MM.1S (cell line): ENCODE measurements at regions not wholly inside any gene's neighbourhood (a gene's known extent, or its start where the extent isn't known, plus 50 kb on each side); places are given as distances from the start of the nearest gene placed in this dataset.

Source experiments
- DNase-seq: peaks from one replicate; pipeline ENCODE4 v3.0.0-alpha.2; 2015
- H2AFZ ChIP-seq: fragments of 300-600 bp; sonication (generic); 2 replicates; pipeline ENCODE4 v1.6.0; 2016; ENCODE audit warnings: antibody characterized with exemption, low read length
- H3F3A ChIP-seq: fragments of 300-600 bp; sonication (generic); 2 replicates; pipeline ENCODE4 v1.6.1; 2016; ENCODE audit warnings: mild to moderate bottlenecking, antibody characterized with exemption, low read length, moderate library complexity, mixed read lengths; ENCODE audit not compliant: insufficient read depth
- H3K27ac ChIP-seq: fragments of 300-600 bp; sonication (generic); 2 replicates; pipeline ENCODE4 v1.5.1; 2016; ENCODE audit warnings: mild to moderate bottlenecking, low read length
- H3K27me3 ChIP-seq: fragments of 300-600 bp; sonication (generic); replicated peaks from 2 replicates; pipeline ENCODE4 v1.6.0; 2016; ENCODE audit warnings: low read length; ENCODE audit not compliant: insufficient read depth
- H3K36me3 ChIP-seq: fragments of 300-600 bp; sonication (generic); replicated peaks from 2 replicates; pipeline ENCODE4 v1.6.1; 2016; ENCODE audit warnings: mild to moderate bottlenecking, low read length, mixed read lengths; ENCODE audit not compliant: insufficient read depth
- H3K4me1 ChIP-seq: fragments of 300-600 bp; sonication (generic); 2 replicates; pipeline ENCODE4 v1.6.1; 2016; ENCODE audit warnings: low read length, mixed read lengths
- H3K4me2 ChIP-seq: fragments of 300-600 bp; sonication (generic); 2 replicates; pipeline ENCODE4 v1.6.0; 2016; ENCODE audit warnings: low read depth, low read length
- H3K4me3 ChIP-seq: fragments of 300-600 bp; sonication (generic); 2 replicates; pipeline ENCODE4 v1.5.1; 2016; ENCODE audit warnings: low read length, mixed read lengths
- H3K79me2 ChIP-seq: fragments of 300-600 bp; sonication (generic); 2 replicates; pipeline ENCODE4 v1.6.1; 2016; ENCODE audit warnings: mixed run types, low read length, mixed read lengths
- H3K9ac ChIP-seq: fragments of 300-600 bp; sonication (generic); 2 replicates; pipeline ENCODE4 v1.6.1; 2016; ENCODE audit warnings: low read length, mixed read lengths
- H3K9me2 ChIP-seq: fragments of 300-600 bp; sonication (generic); replicated peaks from 2 replicates; pipeline ENCODE4 v1.6.1; 2016; ENCODE audit warnings: mild to moderate bottlenecking, low read length, mixed read lengths; ENCODE audit not compliant: insufficient read depth
- H3K9me3 ChIP-seq: fragments of 300-600 bp; sonication (generic); replicated peaks from 2 replicates; pipeline ENCODE4 v1.6.1; 2016; ENCODE audit warnings: mild to moderate bottlenecking, low read length, mixed read lengths; ENCODE audit not compliant: insufficient read depth
- H4K20me1 ChIP-seq: fragments of 300-600 bp; sonication (generic); 2 replicates; pipeline ENCODE4 v1.6.1; 2016; ENCODE audit warnings: mild to moderate bottlenecking, low read length, moderate library complexity, mixed read lengths; ENCODE audit not compliant: insufficient read depth
- CTCF ChIP-seq: fragments of 300-600 bp; sonication (generic); IDR thresholded peaks from 2 replicates; pipeline ENCODE4 v1.5.1; 2016; ENCODE audit warnings: antibody characterized with exemption, low read length, mixed read lengths
- EZH2 ChIP-seq: fragments of 300-600 bp; sonication (generic); optimal IDR thresholded peaks from 2 replicates; pipeline ENCODE3; 2017; ENCODE audit warnings: low read depth, mild to moderate bottlenecking, antibody characterized with exemption, low read length, mixed read lengths
- EZH2phosphoT487 ChIP-seq: fragments of 300-600 bp; sonication (generic); IDR thresholded peaks from 2 replicates; pipeline ENCODE4 v1.6.1; 2018; ENCODE audit warnings: antibody characterized with exemption, low read length

- DNase-seq = no peak
- TF ChIP-seq EZH2 = no peak
- no peak for TF ChIP-seq CTCF
- no peak for TF ChIP-seq EZH2phosphoT487
- H2AFZ ChIP-seq = no peak overlapping the region
Observed at GRCh38 chr17:69945698-69946185, 129.3 kb upstream of the KCNJ16 start.

GRCh38 chr17:69947027-69947759 lies 127.8 kb upstream of the KCNJ16 start:
- Histone ChIP-seq H3K4me3 (no peak overlapping the region), H4K20me1 (no peaks in the 10 kb centered on the region), H3K79me2 (no peaks in the 10 kb centered on the region), H3K9me2 (no peaks in the 10 kb centered on the region), H3K9me3 (no peaks in the 10 kb centered on the region), H3K27ac (no peak overlapping the region), H3K4me2 (no peak overlapping the region), H3K27me3 (no peaks in the 10 kb centered on the region), H2AFZ (no peak overlapping the region), H3K9ac (no peak overlapping the region), H3K4me1 (no peaks in the 10 kb centered on the region), H3F3A (no peaks in the 10 kb centered on the region), H3K36me3 (no peaks in the 10 kb centered on the region)
- DNase-seq = no peak
- TF ChIP-seq EZH2phosphoT487 (no peak), CTCF (no peak), EZH2 (no peak)

More at GRCh38 chr17:69945698-69946185, 129.3 kb upstream of the KCNJ16 start:
- H3K9me2 ChIP-seq = no peaks in the 10 kb centered on the region
- H3F3A ChIP-seq = no peaks in the 10 kb centered on the region
- H3K36me3 ChIP-seq = no peaks in the 10 kb centered on the region
- no peaks in the 10 kb centered on the region for H3K9me3 ChIP-seq
- no peak overlapping the region for H3K4me2 ChIP-seq
- no peak overlapping the region for H3K9ac ChIP-seq
- H3K27me3 ChIP-seq = no peaks in the 10 kb centered on the region
- H3K4me3 ChIP-seq = no peak overlapping the region
- H3K79me2 ChIP-seq = no peaks in the 10 kb centered on the region
- no peaks in the 10 kb centered on the region for H3K4me1 ChIP-seq
- no peak overlapping the region for H3K27ac ChIP-seq
- H4K20me1 ChIP-seq = no peaks in the 10 kb centered on the region

- no peak overlapping the region for H3K27ac ChIP-seq
- H3K4me3 ChIP-seq = no peak overlapping the region
- TF ChIP-seq EZH2 = no peak
- TF ChIP-seq EZH2phosphoT487 = no peak
- no peak for TF ChIP-seq CTCF
- H4K20me1 ChIP-seq = no peaks in the 10 kb centered on the region
- H3K79me2 ChIP-seq = no peaks in the 10 kb centered on the region
- H3K9ac ChIP-seq = no peak overlapping the region
- DNase-seq = no peak
- H3K27me3 ChIP-seq = no peaks in the 10 kb centered on the region
- no peak overlapping the region for H2AFZ ChIP-seq
- no peaks in the 10 kb centered on the region for H3K4me1 ChIP-seq
- H3F3A ChIP-seq = no peaks in the 10 kb centered on the region
- H3K36me3 ChIP-seq = no peaks in the 10 kb centered on the region
- no peak overlapping the region for H3K4me2 ChIP-seq
- no peaks in the 10 kb centered on the region for H3K9me2 ChIP-seq
- no peaks in the 10 kb centered on the region for H3K9me3 ChIP-seq
Observed at GRCh38 chr17:69948406-69948805, 126.6 kb upstream of the KCNJ16 start.
